Epithelial cell of esophagus (primary cell): ENCODE measurements at regions not wholly inside any gene's neighbourhood (a gene's known extent, or its start where the extent isn't known, plus 50 kb on each side); places are given as distances from the start of the nearest gene placed in this dataset.

Experiments used
- DNase-seq: peaks from one replicate; pipeline ENCODE4 v3.0.0; 2010; ENCODE audit warnings: low read depth
- H3K4me3 ChIP-seq: 2 replicates; pipeline ENCODE4 v1.5.1; 2011; ENCODE audit warnings: mild to moderate bottlenecking, low read length, control low read depth
- CTCF ChIP-seq: IDR thresholded peaks from 2 replicates; pipeline ENCODE4 v1.5.1; 2011; ENCODE audit warnings: low read depth, mild to moderate bottlenecking, low read length, control low read depth, inconsistent platforms; ENCODE audit not compliant: insufficient read depth; ENCODE audit errors: missing control alignments

- TF ChIP-seq CTCF = no peak
- DNase-seq = peak; percentile 19
Observed at GRCh38 chr4:182175788-182176519, 67.2 kb upstream of the TENM3 start.

GRCh38 chr4:182177166-182177565 lies 66.0 kb upstream of the TENM3 start:
- DNase-seq = no peak
- TF ChIP-seq CTCF = no peak
- no peak overlapping the region for H3K4me3 ChIP-seq

More at GRCh38 chr4:182175788-182176519, 67.2 kb upstream of the TENM3 start:
- H3K4me3 ChIP-seq = no peak overlapping the region

- TF ChIP-seq CTCF = no peak
- peak; percentile 64 for DNase-seq
- no peak overlapping the region for H3K4me3 ChIP-seq
Observed at GRCh38 chr4:182179105-182179504, 64.1 kb upstream of the TENM3 start.

GRCh38 chr4:182179751-182180150 lies 63.5 kb upstream of the TENM3 start:
- DNase-seq = no peak
- H3K4me3 ChIP-seq = no peak overlapping the region
- TF ChIP-seq CTCF = no peak

GRCh38 chr4:182185491-182185890 lies 57.7 kb upstream of the TENM3 start:
- DNase-seq = no peak
- TF ChIP-seq CTCF = no peak
- H3K4me3 ChIP-seq = no peak overlapping the region

GRCh38 chr4:182187674-182188073 lies 55.5 kb upstream of the TENM3 start:
- no peak for TF ChIP-seq CTCF
- H3K4me3 ChIP-seq = no peak overlapping the region
- no peak for DNase-seq

- DNase-seq = peak; percentile 60
- H3K4me3 ChIP-seq = no peak overlapping the region
- no peak for TF ChIP-seq CTCF
Observed at GRCh38 chr4:182188622-182189021, 54.6 kb upstream of the TENM3 start.
